ENCODE measurements at regions not wholly inside any gene's neighbourhood (a gene's known extent, or its start where the extent isn't known, plus 50 kb on each side); places are given as distances from the start of the nearest gene placed in this dataset.

- TF ChIP-seq, protein P1, sequence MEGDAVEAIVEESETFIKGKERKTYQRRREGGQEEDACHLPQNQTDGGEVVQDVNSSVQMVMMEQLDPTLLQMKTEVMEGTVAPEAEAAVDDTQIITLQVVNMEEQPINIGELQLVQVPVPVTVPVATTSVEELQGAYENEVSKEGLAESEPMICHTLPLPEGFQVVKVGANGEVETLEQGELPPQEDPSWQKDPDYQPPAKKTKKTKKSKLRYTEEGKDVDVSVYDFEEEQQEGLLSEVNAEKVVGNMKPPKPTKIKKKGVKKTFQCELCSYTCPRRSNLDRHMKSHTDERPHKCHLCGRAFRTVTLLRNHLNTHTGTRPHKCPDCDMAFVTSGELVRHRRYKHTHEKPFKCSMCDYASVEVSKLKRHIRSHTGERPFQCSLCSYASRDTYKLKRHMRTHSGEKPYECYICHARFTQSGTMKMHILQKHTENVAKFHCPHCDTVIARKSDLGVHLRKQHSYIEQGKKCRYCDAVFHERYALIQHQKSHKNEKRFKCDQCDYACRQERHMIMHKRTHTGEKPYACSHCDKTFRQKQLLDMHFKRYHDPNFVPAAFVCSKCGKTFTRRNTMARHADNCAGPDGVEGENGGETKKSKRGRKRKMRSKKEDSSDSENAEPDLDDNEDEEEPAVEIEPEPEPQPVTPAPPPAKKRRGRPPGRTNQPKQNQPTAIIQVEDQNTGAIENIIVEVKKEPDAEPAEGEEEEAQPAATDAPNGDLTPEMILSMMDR (optimal IDR thresholded peaks at IDR 0.05 in 1 of 3, IDR thresholded peaks at IDR 0.05 in 1 of 3, conservative IDR thresholded peaks at IDR 0.05 in 1 of 3; ENCODE audit: extremely low read depth in 1 of 3, insufficient read depth in 2 of 3, low read length in 3 of 3): no peak
- no peak for TF ChIP-seq EZH2 (IDR thresholded peaks at IDR 0.05; ENCODE audit: low read length)
Measured at GRCh38 chr2:80748592-80748991, 444.0 kb upstream of the LRRTM1 start.
